ENCODE measurements at regions not wholly inside any gene's neighbourhood (a gene's known extent, or its start where the extent isn't known, plus 50 kb on each side); places are given as distances from the start of the nearest gene placed in this dataset.

- no peak for TF ChIP-seq CTCF (conservative IDR thresholded peaks at IDR 0.05)
- TF ChIP-seq ZFX (IDR thresholded peaks at IDR 0.05): no peak
Observed at GRCh38 chr7:69349291-69349690, 249.0 kb upstream of the AUTS2 start.

All from C4-2B (cell line).